Right lobe of liver (tissue), 6 donors: ENCODE measurements at regions not wholly inside any gene's neighbourhood (a gene's known extent, or its start where the extent isn't known, plus 50 kb on each side); places are given as distances from the start of the nearest gene placed in this dataset.
"Not testable (repeated sequence)": the region's sequence is repeated elsewhere in the genome, so short reads cannot be mapped to it uniquely, and the experiment has no call there.

ENCODE experiments used
- ATAC-seq, 4 donors: fragments of 200-7000 bp; cut with Tn5 transposase; one replicate each; pipeline ENCODE4 v1.9.1; 2020; ENCODE audit warnings: mild to moderate bottlenecking in 4 of 4, moderate library complexity in 4 of 4
- DNase-seq, 3 donors: peaks; one replicate each; pipeline ENCODE4 v3.0.0-alpha.2; 2020
- H3K27ac ChIP-seq, 3 donors: fragments of 200-600 bp; one replicate each; pipeline ENCODE4 v1.8.0; 2022
- H3K27me3 ChIP-seq, 2 donors: fragments of 200-600 bp; one replicate each; pipeline ENCODE4 v1.8.0; 2022
- H3K36me3 ChIP-seq, 4 donors: fragments of 200-600 bp; sonication (generic) in 1 of 4; one replicate each; pipeline versions ENCODE4 v1.5.1 to v1.8.0; 2017 to 2022; ENCODE audit warnings: control low read depth in 1 of 4
- H3K4me1 ChIP-seq, 4 donors: fragments of 200-600 bp; sonication (generic) in 1 of 4; one replicate each; pipeline versions ENCODE4 v1.5.1 to v1.8.0; 2017 to 2022; ENCODE audit warnings: control low read depth in 1 of 4
- H3K4me3 ChIP-seq, 3 donors: fragments of 200-600 bp; one replicate each; pipeline ENCODE4 v1.8.0; 2022
- H3K9me3 ChIP-seq, 4 donors: fragments of 200-600 bp; sonication (generic) in 1 of 4; one replicate each; pipeline versions ENCODE4 v1.5.1 to v1.8.0; 2017 to 2022; ENCODE audit warnings: control low read depth in 1 of 4
- POLR2A ChIP-seq: fragments of 450-650 bp; IDR thresholded peaks from one replicate; pipeline ENCODE4 v1.6.1; 2017; ENCODE audit warnings: antibody characterized with exemption, mild to moderate bottlenecking
- WGBS: methylation state at CpG from one replicate; pipeline ENCODE4 v1.1.6; 2018; ENCODE audit warnings: low coverage, low lambda C conversion rate; ENCODE audit not compliant: insufficient coverage; ENCODE audit errors: missing lambda C conversion rate; 5-methylcytosine and 5-hydroxymethylcytosine counted together
- intact Hi-C, 2 donors: fragments of 100-400 bp; cut with DNase I; formaldehyde crosslinking; loops; one replicate each; pipeline versions ENCODE4 v1.11.2 to v1.14.1; 2022
- TF ChIP-seq, protein P1 (sequence below), 4 donors: fragments of 200-600 bp in 3 of 4; fragments of 450-650 bp in 1 of 4; IDR thresholded peaks; one replicate each; pipeline versions ENCODE4 v1.5.1 to v1.8.0; 2016 to 2022; ENCODE audit warnings: antibody characterized with exemption in 4 of 4, mild to moderate bottlenecking in 2 of 4
- donor health status: DM: no; HTN: yes; CAD: no.
- donor health status: DM: no; HTN: no; CAD: no.
- donor health status: DM: no; HTN: no; CAD: no.
- donor health status: DM: no; HTN: yes; CAD: no.
- donor health status: DM: no; HTN: yes; CAD: no.

DNA sequence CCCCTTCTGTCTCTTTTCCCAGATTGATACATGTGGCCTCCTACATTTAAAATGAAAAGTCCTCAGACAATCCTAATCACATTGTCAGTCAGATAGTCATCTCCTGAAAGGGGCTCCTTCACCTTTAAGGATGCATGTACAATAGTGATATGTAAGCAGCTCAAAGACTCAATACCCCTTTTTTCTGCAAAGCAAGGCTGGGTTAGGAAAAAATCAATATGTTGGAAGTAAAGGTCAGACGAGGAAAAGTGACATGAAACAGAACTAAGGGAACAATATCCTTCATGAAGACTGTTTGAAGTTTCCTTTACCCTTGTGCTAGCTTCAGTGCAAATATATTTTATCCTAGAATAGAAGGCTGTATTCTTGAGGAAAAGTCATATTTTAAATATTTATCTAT lies 539.3 kb downstream of the NR2F2 start:
- no peaks in the 10 kb centered on the region for H3K4me1 ChIP-seq
- no peak overlapping the region for H3K4me3 ChIP-seq
- no peaks in the 10 kb centered on the region for H3K9me3 ChIP-seq
- DNase-seq (no peak), ATAC-seq (no peak)
- H3K27me3 ChIP-seq, result no peaks in the 10 kb centered on the region
- intact Hi-C loops, result no loop called here
- H3K27ac ChIP-seq, result no peak overlapping the region
- WGBS, result 14% methylated on average over 1 of the region's 1 CpG
- no peaks in the 10 kb centered on the region for H3K36me3 ChIP-seq
- TF ChIP-seq POLR2A, result no peak
- TF ChIP-seq, protein P1, sequence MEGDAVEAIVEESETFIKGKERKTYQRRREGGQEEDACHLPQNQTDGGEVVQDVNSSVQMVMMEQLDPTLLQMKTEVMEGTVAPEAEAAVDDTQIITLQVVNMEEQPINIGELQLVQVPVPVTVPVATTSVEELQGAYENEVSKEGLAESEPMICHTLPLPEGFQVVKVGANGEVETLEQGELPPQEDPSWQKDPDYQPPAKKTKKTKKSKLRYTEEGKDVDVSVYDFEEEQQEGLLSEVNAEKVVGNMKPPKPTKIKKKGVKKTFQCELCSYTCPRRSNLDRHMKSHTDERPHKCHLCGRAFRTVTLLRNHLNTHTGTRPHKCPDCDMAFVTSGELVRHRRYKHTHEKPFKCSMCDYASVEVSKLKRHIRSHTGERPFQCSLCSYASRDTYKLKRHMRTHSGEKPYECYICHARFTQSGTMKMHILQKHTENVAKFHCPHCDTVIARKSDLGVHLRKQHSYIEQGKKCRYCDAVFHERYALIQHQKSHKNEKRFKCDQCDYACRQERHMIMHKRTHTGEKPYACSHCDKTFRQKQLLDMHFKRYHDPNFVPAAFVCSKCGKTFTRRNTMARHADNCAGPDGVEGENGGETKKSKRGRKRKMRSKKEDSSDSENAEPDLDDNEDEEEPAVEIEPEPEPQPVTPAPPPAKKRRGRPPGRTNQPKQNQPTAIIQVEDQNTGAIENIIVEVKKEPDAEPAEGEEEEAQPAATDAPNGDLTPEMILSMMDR (IDR thresholded peaks at IDR 0.05), result no peak

DNA sequence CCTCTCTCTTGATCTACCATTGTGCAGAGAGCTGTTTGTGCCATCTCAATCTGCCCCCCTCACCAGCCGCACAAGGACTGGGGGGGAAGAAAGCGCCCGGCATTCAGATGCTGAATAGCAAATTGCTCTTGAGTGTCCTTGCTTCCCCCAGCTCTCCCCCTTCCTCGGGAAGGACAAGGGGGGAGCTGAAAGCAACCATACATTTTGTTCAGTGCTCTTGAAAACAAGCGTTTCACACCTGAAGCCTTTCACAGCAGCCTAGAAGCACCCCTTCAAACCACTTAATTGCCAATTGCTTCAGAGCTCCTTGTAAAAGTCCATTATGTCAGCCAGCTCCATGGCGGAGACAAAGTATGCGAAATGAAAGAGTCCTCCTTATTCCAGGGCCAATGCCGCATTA lies 540.1 kb downstream of the NR2F2 start:
- DNase-seq (no peak), ATAC-seq (no peak)
- TF ChIP-seq POLR2A, result no peak
- TF ChIP-seq, protein P1 (IDR thresholded peaks at IDR 0.05), result no peak
- intact Hi-C loops, result no loop called here
- no peaks in the 10 kb centered on the region for H3K4me1 ChIP-seq
- H3K27ac ChIP-seq, result no peak overlapping the region
- no peaks in the 10 kb centered on the region for H3K36me3 ChIP-seq
- H3K9me3 ChIP-seq, result no peaks in the 10 kb centered on the region
- H3K27me3 ChIP-seq, result no peaks in the 10 kb centered on the region
- WGBS, result 69% methylated on average over 8 of the region's 8 CpGs
- H3K4me3 ChIP-seq, result no peak overlapping the region

DNA sequence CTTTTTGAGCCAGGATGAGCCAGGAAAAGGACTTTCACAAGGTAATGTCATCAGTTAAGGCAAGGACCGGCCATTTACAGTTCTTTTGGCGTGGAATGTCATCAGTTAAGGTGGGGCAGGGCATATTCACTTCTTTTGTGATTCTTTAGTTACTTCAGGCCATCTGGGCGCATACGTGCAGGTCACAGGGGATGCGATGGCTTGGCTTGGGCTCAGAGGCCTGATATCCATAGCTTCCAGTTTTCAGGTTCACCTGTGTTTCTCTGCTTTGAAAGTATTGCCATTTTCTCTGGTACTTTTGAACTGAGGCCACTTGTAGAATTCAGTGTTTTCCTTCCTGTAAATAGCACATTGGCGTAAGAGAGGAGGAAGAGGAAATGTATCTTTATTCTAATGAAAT lies 546.9 kb downstream of the NR2F2 start:
- 78% methylated on average over 6 of the region's 6 CpGs for WGBS
- H3K4me1 ChIP-seq, H3K4me3 ChIP-seq, H3K27ac ChIP-seq, H3K9me3 ChIP-seq, H3K27me3 ChIP-seq, ATAC-seq, DNase-seq, H3K36me3 ChIP-seq, intact Hi-C loops: not testable (repeated sequence)

DNA sequence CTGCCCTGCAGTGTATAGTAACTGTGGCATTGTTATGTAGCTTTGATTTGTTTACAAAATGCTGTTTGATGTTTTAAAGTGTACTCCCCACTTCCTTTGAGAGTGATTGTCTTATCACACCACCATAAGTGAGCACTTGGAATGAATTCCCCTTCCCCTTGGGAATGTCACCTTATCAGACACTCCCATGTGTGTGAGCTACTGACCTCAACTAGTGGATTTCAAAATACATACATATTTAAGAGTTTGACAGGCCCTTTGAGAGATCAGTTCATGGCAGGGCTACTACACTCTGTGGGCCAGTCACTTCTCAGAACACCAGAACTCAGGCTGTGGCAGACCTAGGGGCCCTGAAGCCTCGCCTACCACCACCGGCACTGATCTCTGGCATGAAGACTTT lies 547.6 kb downstream of the NR2F2 start:
- no peaks in the 10 kb centered on the region for H3K4me1 ChIP-seq
- no peaks in the 10 kb centered on the region for H3K36me3 ChIP-seq
- WGBS, result 100% methylated on average over 1 of the region's 2 CpGs

DNA sequence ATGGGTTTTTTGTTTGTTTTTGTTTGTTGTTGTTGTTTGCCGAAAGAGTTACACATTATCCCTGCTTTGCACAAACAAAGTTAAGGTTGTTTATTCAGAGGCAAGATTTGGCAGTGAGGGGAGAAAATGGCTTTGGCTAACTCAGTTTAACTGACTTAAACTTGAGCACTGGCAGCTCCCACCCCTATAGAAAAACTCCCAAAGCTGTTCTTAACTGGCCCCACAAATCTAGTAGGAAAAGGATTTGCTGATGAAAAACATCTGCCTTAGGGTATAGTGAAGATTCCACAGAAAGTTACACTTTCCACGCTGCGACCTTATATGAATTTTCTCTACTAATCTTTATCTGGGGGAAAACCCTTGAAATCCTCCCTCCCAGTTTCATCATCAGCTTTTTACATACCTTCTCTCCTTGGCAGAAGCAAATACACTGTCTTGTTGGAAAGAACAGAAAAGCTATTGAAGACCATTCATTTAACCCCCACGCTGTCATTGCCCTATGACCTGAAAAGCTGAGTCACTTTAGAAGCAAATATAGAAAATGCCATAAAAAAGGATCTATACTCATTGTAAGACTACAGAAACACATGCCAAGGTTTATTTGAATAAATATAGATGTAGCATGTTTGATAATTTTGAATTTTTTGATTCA lies 551.7 kb downstream of the NR2F2 start:
- H3K27ac ChIP-seq, result no peak overlapping the region
- no peaks in the 10 kb centered on the region for H3K27me3 ChIP-seq
- WGBS, result 68% methylated on average over 4 of the region's 4 CpGs
- no peaks in the 10 kb centered on the region for H3K9me3 ChIP-seq
- no peak overlapping the region for H3K4me3 ChIP-seq
- no peaks in the 10 kb centered on the region for H3K4me1 ChIP-seq
- intact Hi-C loops, result no loop called here
- no peak for TF ChIP-seq POLR2A
- TF ChIP-seq, protein P1 (IDR thresholded peaks at IDR 0.05), result no peak
- H3K36me3 ChIP-seq, result no peaks in the 10 kb centered on the region
- ATAC-seq, result no peak
- DNase-seq, result no peak

More for the DNA sequence above, 547.6 kb downstream of the NR2F2 start:
- intact Hi-C loops, result no loop called here
- TF ChIP-seq, protein P1 (IDR thresholded peaks at IDR 0.05), result no peak
- TF ChIP-seq POLR2A, result no peak
- ATAC-seq (no peak), DNase-seq (no peak)
- Histone ChIP-seq H3K9me3 (no peaks in the 10 kb centered on the region), H3K27me3 (no peaks in the 10 kb centered on the region), H3K27ac (no peak overlapping the region), H3K4me3 (no peak overlapping the region)
